ENCODE measurements at regions not wholly inside any gene's neighbourhood (a gene's known extent, or its start where the extent isn't known, plus 50 kb on each side); places are given as distances from the start of the nearest gene placed in this dataset.
"Not testable (repeated sequence)": the region's sequence is repeated elsewhere in the genome, so short reads cannot be mapped to it uniquely, and the experiment has no call there.

DNA sequence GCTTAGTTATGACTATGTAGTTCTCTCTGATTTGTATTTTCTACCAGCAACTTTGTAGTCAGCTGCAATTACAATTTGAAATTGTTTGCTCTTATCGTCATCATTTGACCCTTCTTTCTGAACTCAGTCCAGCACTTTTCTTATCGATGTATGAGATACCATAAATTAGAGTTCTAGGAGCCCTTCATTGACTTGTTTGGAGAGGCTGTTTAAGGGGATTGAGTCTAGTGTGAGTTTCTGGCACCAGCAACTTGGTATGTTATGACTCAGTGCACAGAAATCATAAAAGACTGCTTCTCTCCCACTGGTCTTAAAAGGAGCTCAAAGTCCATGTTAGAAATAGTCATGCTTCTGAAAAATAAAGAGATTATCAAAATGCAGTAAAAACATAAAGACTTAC is 190.3 kb downstream of the TENT5A start:
- DNase-seq (ENCODE audit: low spot score), result peak; percentile 24

DNA sequence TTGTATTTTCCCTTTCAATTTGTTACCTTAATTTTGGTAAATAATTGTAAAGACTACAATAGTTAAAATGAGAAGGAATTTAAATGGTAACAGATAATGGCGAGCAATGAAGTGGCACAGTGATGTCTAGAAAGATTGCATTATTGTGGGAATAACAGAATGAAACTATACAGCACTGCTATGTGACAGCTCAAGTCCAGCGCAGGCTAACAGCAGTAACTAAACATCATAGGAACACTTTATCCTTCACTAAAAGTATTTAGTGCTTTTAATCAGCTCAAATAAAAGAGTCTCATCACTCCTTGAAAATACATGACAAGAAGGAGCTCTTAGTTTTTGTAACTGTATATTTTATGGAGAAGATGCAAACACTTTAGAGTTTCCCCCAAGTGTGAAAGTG is 190.8 kb downstream of the TENT5A start:
- no peak for DNase-seq (ENCODE audit: low spot score)

DNA sequence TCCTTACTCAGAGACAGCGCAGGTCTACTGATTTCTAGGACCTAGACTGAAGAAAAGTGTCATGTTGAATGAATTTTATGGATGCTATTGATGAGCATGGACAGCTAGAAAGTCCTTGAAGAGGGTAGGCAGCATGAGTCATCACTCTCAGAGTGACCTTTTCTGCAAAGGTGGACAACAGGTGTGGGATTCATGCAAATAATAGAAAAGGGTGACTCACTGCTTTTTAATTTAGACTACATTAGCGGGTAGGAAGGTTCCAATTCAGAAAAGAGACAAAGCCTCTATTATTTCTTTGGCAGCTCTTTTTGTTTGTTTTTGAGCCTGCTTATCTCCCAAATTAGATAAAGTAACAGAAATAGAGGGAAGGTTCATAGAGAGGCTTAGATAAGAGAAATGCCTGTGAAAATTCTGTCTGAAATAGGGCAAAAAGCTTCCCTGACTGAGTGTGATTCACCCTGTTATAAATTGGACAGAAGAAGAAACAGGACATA is 191.4 kb downstream of the TENT5A start:
- peak; percentile 20 for DNase-seq (ENCODE audit: low spot score)

DNA sequence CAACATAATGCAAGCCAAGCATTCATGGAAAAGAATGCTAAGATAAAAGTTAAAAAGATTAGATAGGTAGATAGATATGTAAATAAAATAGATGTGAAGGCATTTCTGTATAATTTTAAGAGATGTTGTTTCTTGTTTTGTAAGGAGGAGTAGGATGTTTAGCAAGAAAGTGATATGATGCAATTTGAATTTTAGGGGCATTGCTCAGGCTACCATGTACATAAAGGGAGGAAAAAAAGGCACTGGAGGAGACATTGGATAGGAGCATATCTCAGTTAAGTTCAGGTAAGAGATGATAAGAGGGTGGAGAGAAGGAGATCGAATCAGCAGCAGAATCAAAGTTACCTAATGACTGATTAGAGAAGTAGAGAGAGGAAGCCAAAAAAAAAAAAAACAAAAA is 194.7 kb downstream of the TENT5A start:
- no peak for DNase-seq (ENCODE audit: low spot score)

DNA sequence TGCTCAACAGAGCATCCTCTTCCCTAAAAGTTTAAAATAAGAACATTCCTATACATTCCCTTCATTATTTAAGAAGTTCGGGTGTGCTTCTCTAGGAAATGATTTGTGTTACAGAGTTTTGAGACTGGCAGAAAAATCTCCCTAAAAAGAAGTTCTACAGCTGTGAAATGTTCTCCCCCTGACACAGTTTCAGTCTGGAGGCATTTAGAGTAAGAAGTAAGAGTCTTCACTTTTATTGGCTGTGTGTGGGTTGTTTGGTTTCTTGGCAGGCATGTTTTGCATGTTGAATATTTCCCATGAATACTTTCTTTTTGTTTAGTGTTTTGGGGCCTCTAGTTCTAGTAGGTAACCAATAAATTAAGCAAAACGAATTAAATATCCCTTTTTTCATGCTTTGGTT is 195.9 kb downstream of the TENT5A start:
- no peak for DNase-seq (ENCODE audit: low spot score)

DNA sequence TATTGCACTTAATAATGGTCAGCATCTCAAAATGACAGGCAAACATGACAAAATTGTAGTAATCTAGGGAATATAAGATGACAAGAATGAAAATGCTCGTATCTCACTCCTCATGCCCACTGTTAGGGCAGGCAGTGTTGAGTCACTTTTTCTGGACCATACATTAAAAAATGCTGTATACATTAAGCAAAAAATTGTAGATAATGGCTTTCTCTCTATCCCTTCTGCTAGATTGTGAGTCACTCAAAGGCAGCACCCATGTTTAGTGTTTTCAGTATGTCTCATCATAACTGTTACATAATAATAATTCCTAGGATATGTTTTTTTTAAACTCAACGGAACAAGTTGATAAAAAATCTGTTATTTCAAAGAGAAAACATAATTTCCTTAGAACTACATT is 199.3 kb downstream of the TENT5A start:
- no peak for DNase-seq (ENCODE audit: low spot score)

DNA sequence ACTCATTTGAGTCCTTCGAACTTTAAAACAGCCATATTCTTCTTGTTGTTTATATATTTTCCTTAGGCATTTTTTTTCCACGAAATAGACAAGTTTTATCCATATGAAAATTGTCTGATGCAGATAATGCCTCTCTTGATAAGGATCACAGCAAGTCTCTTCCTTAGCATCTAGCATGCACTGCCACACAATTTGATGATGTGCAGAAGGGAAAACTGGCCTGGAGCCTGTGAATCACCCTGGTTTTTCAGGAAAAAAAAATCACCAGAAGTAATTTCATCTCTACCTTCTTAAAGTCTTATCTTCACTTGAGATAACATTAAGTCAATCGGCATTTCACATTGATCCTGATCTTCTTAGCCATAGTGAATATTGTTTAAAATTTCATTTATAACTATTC is 199.8 kb downstream of the TENT5A start:
- DNase-seq (ENCODE audit: low spot score), result no peak

DNA sequence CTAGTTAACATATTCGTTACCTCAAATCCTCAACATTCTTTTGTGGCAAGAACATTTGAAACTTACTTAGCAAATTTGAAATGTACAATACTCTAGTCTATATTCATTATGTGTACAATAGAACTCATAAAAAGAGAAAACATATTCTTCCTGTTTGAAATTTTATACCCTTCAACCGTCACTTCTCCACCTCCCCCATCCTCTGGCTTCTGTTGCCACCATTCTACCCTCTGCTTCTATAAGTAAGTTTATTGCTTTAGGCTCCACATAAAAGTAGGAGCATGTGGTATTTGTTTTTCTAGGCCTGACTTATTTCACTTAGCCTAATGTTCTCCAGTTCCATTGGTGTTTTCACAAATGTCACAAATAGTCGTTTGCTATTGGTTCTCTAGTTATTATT is 205.3 kb downstream of the TENT5A start:
- DNase-seq (ENCODE audit: low spot score), result no peak

DNA sequence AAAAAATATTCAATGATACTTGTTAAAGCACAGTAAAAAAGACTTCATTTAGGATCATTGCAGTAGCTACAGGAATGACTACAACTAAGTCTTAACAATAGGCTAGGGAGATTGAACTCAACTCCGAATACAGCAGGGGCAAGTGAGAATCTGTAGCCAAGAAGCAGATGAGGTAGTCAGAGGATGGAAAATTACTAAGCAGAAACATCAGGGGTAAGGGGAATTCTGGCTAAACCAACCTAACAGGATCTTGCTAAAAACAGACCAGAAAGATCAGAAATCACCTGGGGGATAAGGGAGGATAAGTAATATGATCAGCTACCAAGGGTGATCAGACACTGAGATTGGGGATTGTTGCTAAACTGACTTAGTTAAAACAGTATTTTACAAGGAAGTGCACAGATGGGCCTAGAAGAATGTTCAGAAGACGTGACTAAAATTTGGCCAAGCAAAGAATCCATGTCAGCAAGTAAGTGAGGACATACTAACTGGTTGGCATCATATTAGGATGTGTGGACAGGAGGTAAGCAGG is 217.5 kb downstream of the TENT5A start:
- DNase-seq (ENCODE audit: low spot score), result no peak

DNA sequence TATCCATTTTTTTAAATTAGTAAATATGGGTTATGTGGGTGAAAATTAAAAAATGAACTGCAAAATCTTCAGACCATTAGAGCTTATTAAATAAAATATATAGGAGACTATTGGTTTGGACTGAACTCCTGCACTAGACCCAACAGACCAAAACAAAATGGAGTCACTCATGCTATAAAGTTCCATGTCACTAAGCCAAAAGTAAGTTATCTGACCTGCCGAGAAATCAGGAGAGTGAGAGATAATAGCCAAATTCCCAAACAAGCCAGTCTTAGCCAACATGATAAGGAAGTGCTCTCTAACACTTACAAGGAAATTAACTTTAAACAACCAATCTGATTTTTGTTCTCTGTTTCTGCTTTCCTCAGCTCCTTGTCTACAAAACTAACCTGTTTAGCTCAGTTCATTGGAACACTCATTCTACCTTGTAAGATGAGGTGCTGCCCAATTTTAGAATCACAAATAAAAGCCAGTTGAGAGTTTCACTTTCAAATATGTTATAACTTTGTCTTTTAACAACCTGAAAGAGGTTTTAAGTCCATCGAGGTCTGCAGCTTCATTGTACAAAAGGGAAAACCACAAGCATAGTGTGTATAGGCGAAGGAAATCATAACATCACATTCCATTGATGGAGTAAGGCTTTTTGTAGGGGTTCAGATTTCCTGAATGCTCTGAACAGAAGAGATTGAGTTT is 220.5 kb downstream of the TENT5A start:
- DNase-seq (ENCODE audit: low spot score), result no peak

DNA sequence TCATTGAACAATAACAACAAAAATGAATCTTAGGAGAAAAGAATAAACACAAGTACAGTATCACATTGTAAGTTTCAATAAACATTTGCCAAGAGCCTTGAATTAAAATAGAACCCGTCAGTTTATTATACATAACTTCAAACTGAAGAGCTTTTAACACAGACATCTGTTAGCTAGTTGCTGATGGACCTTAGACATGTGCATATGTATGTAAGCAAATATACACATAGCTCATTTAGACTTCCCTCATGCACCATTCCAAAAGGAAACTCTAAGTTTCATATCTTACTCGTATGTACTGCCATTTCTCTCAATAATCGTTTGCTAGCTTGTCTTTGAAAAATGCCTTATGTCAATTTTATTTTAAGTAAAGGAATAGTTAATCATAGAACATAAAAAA is 235.0 kb downstream of the TENT5A start:
- DNase-seq (ENCODE audit: low spot score), result no peak

DNA sequence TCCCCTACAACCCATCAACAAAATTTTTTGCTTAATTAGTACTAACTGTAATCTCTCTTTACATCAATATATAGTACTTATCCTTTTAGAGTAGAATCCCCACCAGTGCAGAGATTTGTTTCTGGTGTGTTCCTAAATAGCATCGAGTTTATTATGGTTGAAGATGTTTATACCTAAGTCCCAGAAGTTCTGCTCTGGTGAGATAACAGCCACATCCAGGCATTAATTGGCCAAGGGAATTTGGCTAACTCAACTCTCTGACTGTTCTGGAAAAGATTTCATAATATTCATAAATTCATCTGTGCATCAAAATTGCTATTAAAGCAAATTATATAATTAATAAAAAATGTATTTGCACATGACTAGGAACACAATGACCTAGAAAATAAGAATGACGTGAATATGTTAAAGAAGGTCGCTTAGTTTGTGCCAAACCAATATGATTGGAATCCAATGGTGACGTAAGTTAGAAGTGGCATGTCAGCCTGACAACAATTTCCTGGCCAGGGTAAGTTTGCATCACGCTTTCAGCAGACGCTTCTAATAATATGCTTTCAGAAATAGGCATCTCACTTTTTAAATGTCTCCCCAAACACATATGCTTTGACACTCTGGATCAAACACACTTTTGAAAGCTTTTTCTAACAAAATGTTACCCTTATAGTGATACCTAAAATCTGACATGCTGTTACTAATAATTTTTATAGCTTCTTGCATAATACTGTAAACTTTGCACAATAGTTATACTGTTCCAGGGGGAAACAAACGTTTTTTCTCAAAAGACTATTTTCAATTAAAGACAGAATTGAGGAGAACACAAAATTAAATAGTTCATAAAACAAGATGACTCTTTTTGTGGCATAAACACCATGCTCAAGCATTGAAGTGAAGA is 236.7 kb downstream of the TENT5A start:
- DNase-seq (ENCODE audit: low spot score), result no peak

DNA sequence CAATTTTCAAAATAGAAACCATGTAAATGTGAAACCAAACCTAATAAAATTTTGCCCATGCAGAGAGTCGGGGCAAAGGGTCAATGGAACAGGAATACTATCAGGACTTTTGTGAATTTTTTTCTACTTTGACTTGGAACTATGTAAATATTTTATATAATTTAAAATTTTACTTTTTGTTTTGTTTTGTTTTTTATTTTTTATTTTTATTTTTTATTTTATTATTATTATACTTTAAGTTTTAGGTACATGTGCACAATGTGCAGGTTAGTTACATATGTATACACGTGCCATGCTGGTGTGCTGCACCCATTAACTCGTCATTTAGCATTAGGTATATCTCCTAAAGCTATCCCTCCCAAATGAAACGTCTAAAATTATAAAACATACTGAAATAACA is 238.3 kb downstream of the TENT5A start:
- DNase-seq (ENCODE audit: low spot score), result not testable (repeated sequence)

DNA sequence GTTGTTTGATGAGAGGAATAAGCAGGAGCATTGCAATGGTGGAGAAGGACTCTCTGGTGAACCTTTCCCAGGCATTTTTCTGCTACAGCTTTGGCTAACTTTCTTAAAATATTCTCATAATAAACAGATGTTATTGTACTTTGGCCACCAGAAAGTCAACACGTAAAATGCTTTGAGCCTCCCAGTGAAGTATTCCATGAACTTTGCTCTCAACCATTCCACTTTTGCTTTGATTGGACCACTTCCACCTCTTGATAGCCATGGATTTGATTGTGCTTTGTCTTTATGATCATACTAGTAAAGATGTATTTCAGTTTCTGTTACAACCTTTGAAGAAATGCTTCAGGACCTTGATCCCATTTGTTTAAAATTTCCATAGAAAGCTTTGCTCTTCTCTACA is 241.1 kb downstream of the TENT5A start:
- no peak for DNase-seq (ENCODE audit: low spot score)

DNA sequence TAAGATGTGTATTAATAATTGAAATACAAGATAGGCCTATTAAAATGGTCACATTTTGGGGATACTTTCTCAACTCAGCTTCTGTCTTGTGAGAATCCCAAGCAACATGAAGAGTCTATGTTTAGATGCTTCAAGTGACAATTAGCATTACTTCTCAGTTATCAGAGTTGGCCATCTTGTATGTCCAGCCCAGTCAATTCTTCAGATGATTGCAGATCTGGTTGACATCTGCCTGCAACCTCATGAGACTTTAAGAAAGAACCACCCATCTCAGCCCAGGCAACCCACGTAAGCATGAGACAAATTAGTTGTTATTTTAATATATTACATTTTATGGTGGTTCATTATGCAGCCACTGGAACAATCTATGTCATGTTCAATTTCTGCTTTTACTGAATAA is 256.5 kb downstream of the TENT5A start:
- DNase-seq (ENCODE audit: low spot score), result no peak

DNA sequence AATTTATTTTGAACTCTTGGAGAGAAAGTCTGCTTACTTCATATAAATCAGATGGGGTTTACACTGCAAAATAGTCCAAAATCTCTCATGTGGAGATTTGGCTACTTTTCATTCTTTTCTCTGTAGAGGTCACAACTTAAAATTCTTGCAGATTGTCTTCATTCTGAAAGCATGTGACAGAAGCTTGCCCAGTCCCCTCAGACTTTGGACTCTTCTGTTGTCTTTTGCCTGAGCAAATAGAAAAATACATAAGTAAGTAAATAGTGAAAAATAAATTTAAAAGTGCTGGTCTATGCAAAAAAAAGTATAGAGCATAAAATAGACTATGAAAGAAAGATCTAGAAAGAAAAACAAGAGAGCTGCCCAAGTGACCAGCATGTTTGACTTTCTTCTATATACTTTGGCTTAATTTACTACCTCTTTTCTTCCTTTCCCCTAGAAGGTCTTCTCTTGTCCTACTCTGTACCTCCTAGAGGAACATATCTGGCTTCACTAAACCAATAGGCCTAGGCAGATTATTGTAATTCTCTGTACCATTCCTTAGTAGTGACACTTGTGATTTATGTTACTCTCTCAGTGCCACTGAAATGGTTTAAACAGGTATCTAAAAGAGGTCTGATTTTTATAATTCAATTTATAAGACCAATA is 260.9 kb downstream of the TENT5A start:
- DNase-seq (ENCODE audit: low spot score), result no peak

DNA sequence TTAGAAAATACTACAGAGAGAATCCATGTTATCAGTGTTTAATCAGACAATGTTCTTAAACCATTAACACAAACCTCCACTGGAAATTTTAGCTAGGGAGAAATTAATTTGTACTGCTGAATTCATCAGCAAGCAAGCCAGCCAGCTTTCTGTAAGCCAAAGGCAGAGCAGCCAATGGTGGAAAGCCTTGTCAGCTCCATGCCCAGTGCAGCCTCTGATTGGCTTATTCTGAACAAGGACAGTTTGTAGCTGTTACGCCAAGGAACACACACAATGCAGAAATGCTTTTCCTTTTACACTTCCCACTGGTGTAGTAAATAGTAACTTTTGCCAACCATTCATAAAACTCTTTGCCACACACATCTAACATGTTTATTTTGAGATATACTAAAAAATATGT is 265.0 kb downstream of the TENT5A start:
- DNase-seq (ENCODE audit: low spot score), result no peak

DNA sequence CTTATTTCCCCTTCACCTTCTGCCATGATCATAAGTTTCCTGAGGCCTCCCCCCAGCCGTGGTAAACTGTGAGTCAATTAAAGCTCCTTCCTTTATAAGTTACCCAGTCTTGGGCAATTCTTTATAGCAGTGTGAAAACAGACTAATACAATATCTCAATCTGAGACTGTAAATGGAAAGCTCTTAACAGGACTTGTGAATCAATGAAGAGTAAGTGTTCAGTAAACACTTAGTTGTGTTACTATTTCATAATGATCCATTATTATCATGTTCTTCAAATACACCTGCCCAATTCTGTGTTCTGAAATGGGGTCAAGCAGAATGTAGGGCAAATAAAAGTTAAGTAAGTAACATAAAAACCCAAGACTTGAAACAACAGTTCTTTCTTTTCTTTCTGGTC is 266.2 kb downstream of the TENT5A start:
- DNase-seq (ENCODE audit: low spot score), result no peak

DNA sequence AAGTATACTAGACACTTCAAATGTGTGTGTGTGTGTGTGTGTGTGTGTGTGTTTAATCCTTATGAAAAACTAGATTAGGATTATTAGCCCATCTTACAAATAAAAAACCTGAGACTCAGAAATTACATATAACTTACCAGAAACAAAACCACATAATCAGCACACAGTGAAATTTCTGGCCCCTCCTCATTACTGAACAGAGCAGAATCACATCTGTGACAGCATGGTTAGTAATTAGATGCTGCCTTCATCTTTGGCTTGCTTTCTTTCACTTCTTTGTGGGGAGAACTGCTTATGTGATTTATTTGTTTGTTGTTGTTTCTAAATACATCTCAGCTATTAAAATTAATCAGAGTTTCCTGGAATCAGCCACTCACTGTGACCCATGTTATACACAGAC is 267.1 kb downstream of the TENT5A start:
- no peak for DNase-seq (ENCODE audit: low spot score)

DNA sequence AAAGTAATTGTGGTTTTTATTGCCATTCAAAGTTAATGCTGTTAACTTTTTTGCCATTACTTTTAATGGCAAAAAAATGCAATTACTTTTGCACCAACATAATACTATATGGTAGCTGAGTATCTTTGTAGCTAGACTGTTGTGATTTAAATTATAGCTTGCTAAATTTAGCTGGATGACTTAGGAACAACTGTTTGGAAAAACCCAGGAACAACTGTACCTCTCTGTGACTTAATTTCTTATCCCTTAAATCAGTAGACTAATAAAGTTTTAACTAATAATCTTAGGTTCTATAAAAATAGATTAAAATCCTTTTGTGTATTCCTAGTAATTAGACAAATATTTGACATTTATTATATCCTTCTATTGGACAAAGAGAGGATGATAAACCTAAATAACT is 268.2 kb downstream of the TENT5A start:
- DNase-seq (ENCODE audit: low spot score), result no peak

DNA sequence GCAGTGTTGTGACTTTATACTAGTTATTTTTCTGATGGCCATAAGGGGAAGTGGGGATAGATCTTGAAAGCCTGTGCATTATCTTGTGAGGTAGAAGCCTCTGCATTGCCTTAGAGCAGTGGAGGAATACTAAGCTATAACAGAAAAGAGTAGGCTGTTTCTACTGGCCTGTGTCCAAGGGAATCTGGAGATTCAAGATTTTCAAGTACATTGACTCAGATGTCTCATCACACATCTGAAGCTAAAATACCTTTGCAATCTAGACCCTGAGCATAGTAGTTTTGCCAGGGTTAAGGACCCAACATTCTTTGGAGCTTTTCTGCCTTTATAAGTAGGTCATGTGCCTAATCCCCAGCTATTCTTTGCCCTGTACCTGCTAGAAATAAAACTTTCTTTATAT is 272.3 kb downstream of the TENT5A start:
- no peak for DNase-seq (ENCODE audit: low spot score)

DNA sequence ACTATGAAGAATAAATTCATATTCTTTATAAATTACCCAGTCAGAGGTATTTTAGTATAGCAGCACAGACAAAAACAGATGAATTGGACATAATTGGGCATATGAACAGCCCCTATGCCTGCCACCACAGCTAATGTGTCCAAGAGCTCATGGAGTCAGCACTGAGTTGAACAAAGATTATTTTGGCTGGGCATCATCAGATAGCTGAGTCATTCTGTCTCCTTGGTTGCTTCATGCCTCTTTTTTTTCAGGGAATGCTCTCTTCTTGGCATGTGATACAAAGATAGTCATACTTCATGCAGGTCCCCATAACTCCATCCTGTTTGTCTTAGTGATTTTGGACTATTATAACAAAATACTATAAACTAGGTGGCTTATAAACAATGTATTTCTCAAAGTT is 275.6 kb downstream of the TENT5A start:
- DNase-seq (ENCODE audit: low spot score), result no peak

DNA sequence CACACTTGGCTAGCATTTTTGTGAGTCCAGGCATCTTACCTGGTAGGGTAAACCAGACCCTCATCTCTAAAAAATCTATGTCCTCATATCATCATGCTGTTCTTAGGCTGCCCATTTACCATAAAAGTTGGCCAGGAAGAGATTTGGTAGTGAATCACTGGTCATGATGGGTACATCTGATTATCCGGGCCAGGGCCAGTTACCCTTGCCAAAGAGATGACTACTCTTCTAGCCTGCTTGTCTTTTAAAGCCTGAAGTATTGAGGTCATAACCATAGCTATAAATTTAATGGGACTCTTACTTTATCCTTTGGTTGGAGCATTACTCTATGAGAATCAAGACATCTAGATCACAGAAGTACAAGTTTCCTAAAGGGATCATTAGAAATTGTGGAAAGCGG is 276.8 kb downstream of the TENT5A start:
- no peak for DNase-seq (ENCODE audit: low spot score)
